Nephron (organoid): ENCODE measurements at regions not wholly inside any gene's neighbourhood (a gene's known extent, or its start where the extent isn't known, plus 50 kb on each side); places are given as distances from the start of the nearest gene placed in this dataset.

Experiments
- H3K27ac Mint-ChIP-seq, 3 experiments: 2 replicates each; pipeline ENCODE4 v1.8.0; 2020; ENCODE audit warnings: mixed read lengths in 3 of 3, mild to moderate bottlenecking in 2 of 3, moderate library complexity in 1 of 3
- H3K27me3 Mint-ChIP-seq: 2 replicates; pipeline ENCODE4 v1.8.0; 2021; ENCODE audit warnings: low read depth, mild to moderate bottlenecking, moderate library complexity, mixed read lengths
- H3K36me3 Mint-ChIP-seq: 2 replicates; pipeline ENCODE4 v1.8.0; 2020; ENCODE audit warnings: low read depth, mixed read lengths
- H3K4me1 Mint-ChIP-seq: 2 replicates; pipeline ENCODE4 v1.8.0; 2020; ENCODE audit warnings: mixed read lengths
- H3K4me3 Mint-ChIP-seq, 3 experiments: 2 replicates each; pipeline ENCODE4 v1.8.0; 2020; ENCODE audit warnings: mild to moderate bottlenecking in 3 of 3, mixed read lengths in 3 of 3, moderate library complexity in 2 of 3
- H3K9me3 Mint-ChIP-seq: 2 replicates; pipeline ENCODE4 v1.8.0; 2020; ENCODE audit warnings: mixed read lengths
- TF ChIP-seq, protein P1 (sequence below), 3 experiments: fragments of 200-600 bp; sonication (generic); IDR thresholded peaks; one replicate each; pipeline ENCODE4 v1.5.0; 2021; ENCODE audit warnings: antibody characterized with exemption in 3 of 3; ENCODE audit not compliant: unreplicated experiment in 3 of 3

DNA sequence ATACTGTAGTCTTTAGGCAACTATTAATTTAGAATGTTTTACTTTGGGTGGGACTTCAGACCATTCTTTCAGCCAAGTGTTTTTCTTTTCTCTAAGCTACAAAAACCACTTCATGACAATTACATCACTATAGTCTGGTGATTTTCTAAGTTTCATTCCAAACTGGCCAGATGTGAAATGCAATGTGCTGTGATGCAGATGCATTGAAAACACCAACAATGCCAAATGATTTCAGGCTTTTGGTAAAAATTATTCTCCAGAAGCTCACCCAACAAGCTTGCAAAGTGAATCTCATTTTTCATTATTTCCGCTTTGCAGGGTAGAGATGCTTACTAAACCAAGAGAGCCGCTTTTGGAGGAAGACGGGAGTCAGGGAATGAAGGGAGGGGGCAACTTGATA is 118.4 kb upstream of the ANK3 start:
- no peaks in the 10 kb centered on the region for H3K36me3 Mint-ChIP-seq

DNA sequence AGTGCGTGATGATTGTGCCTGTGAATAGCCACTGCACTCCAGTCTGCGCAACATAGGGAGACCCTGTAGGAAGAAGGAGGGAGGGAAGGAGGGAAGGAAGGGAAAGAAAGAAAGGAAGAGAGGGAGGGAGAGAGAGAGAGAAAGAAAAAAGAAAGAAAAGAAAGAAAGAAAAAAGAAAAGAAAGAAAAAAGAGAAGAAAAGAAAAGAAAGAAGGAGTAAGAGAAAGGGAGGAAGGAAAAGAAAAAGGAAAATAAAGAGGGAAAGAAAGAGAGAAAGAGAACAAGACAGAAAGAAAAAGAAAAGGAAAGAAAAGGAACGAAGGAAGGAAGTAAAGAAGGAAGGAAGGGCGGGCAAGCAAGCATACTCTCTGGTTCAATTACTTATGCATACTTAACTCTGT is 112.9 kb upstream of the ANK3 start:
- peaks cover 6% of the 10 kb centered on the region for H3K4me1 Mint-ChIP-seq
- no peaks in the 10 kb centered on the region for H3K9me3 Mint-ChIP-seq
- no peak overlapping the region for H3K27ac Mint-ChIP-seq
- H3K27me3 Mint-ChIP-seq, result no peaks in the 10 kb centered on the region
- no peaks in the 10 kb centered on the region for H3K36me3 Mint-ChIP-seq
- TF ChIP-seq, protein P1, sequence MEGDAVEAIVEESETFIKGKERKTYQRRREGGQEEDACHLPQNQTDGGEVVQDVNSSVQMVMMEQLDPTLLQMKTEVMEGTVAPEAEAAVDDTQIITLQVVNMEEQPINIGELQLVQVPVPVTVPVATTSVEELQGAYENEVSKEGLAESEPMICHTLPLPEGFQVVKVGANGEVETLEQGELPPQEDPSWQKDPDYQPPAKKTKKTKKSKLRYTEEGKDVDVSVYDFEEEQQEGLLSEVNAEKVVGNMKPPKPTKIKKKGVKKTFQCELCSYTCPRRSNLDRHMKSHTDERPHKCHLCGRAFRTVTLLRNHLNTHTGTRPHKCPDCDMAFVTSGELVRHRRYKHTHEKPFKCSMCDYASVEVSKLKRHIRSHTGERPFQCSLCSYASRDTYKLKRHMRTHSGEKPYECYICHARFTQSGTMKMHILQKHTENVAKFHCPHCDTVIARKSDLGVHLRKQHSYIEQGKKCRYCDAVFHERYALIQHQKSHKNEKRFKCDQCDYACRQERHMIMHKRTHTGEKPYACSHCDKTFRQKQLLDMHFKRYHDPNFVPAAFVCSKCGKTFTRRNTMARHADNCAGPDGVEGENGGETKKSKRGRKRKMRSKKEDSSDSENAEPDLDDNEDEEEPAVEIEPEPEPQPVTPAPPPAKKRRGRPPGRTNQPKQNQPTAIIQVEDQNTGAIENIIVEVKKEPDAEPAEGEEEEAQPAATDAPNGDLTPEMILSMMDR (IDR thresholded peaks at IDR 0.05; ENCODE audit: unreplicated experiment in 3 of 3), result no peak
- H3K4me3 Mint-ChIP-seq, result no peak overlapping the region

More for the DNA sequence above, 118.4 kb upstream of the ANK3 start:
- TF ChIP-seq, protein P1 (IDR thresholded peaks at IDR 0.05; ENCODE audit: unreplicated experiment in 3 of 3), result no peak
- Mint-ChIP-seq H3K27me3 (no peaks in the 10 kb centered on the region), H3K4me3 (no peak overlapping the region), H3K4me1 (no peaks in the 10 kb centered on the region), H3K27ac (no peak overlapping the region), H3K9me3 (no peaks in the 10 kb centered on the region)

DNA sequence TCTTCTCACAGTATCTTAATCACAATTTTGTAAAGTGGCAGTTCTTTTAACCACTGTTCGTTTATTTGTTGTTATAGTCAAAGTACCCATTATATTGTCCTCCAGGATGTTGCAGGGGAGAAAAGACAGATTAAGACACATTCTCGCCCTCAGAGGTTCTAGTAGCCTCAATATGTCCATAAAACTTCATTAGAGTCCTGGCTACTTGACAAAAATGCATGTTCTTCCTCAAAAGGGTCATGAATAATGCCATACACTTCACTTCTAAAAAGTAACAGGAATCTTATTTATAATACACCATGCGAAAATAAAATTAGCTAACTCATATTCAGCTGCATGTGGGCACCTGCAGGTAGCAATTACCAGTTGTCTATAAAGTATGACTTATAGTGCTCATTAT is 109.3 kb upstream of the ANK3 start:
- Mint-ChIP-seq H3K9me3 (no peaks in the 10 kb centered on the region), H3K4me3 (no peak overlapping the region), H3K4me1 (peaks cover 11% of the 10 kb centered on the region), H3K36me3 (no peaks in the 10 kb centered on the region), H3K27ac (no peak overlapping the region), H3K27me3 (no peaks in the 10 kb centered on the region)
- TF ChIP-seq, protein P1 (IDR thresholded peaks at IDR 0.05; ENCODE audit: unreplicated experiment in 3 of 3), result no peak

DNA sequence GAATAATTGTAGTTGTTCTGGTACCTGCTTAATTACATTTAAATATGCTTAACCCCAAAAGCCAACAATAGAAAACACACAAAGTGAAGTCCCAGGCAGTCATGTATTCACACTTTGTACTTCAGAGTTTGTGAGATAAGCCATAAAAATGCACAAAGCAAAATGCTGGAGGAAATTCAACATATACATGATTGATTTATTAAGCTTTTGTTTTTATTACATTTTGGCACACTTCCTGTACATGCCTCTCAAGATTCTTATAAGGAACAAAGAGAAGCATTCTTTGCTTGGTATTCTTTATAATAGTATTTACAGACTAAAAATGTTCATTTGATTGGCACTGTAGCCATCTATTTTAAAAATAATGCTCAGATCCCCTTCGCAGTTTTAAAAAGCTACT is 107.7 kb upstream of the ANK3 start:
- Mint-ChIP-seq H3K4me3 (no peak overlapping the region), H3K4me1 (peaks cover 11% of the 10 kb centered on the region)

DNA sequence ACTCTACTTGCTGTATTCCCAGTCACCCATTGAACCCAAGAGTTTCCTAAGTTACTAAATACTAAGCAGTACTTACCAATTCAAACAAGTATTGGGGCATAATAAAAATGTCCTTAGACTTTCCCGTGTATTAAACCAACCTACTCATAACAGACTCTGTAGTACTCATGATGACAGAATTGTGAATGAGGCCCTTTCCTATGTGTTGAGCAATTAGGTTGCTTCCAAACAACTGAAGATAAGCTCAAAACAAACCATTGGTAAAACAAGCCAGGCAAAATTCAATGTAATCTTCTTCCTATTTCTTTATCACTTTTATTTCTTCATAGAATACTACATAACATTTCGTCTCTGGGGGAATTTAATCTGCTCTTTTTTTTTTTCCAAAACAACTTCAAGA is 106.5 kb upstream of the ANK3 start:
- peaks cover 11% of the 10 kb centered on the region for H3K4me1 Mint-ChIP-seq
- H3K36me3 Mint-ChIP-seq, result no peaks in the 10 kb centered on the region
- no peaks in the 10 kb centered on the region for H3K9me3 Mint-ChIP-seq
- TF ChIP-seq, protein P1 (IDR thresholded peaks at IDR 0.05; ENCODE audit: unreplicated experiment in 3 of 3), result no peak
- H3K4me3 Mint-ChIP-seq, result no peak overlapping the region
- H3K27ac Mint-ChIP-seq, result no peak overlapping the region
- H3K27me3 Mint-ChIP-seq, result no peaks in the 10 kb centered on the region

More for the DNA sequence above, 107.7 kb upstream of the ANK3 start:
- Mint-ChIP-seq H3K27ac (no peak overlapping the region), H3K9me3 (no peaks in the 10 kb centered on the region), H3K36me3 (no peaks in the 10 kb centered on the region), H3K27me3 (no peaks in the 10 kb centered on the region)
- TF ChIP-seq, protein P1 (IDR thresholded peaks at IDR 0.05; ENCODE audit: unreplicated experiment in 3 of 3), result no peak

DNA sequence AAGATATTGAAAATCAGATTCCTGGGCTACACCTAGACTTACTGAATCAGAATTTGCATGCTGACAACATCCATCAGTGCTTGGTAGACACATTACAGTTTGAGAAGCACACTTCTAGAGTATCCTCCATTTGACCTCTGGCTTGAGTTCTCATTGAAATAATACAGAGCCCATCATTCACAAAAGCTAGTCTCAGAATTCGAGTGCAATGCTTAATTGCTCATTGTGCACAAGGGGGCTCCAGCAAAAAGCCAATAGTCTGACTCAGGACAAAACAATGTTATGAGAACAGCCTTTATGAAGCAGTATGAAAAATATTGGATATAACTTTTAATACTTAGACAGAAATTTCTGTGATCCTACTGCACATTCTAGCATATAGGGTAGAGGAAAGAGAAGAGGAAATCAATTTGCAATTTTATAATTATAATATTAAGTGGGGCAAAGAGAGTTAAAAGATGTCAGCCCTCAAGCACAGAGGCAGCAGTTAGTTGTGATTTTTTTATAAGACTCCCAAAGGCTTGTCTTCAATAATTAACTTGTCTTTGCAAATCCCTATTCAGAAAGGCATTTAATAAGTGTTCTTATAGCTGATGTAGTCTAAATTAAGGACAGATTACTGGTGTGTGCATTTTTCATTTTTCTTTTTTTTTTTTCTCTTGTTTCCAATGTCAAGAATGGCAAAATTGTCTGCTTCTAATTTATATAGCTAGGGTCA is 105.8 kb upstream of the ANK3 start:
- TF ChIP-seq, protein P1 (IDR thresholded peaks at IDR 0.05; ENCODE audit: unreplicated experiment in 3 of 3), result no peak
- Mint-ChIP-seq H3K27ac (no peak overlapping the region), H3K27me3 (no peaks in the 10 kb centered on the region), H3K36me3 (no peaks in the 10 kb centered on the region), H3K9me3 (no peaks in the 10 kb centered on the region), H3K4me1 (peaks cover 11% of the 10 kb centered on the region), H3K4me3 (no peak overlapping the region)
